Smooth muscle cell (in vitro differentiated cells): ENCODE measurements at regions not wholly inside any gene's neighbourhood (a gene's known extent, or its start where the extent isn't known, plus 50 kb on each side); places are given as distances from the start of the nearest gene placed in this dataset.

Source experiments
- DNase-seq: peaks from one replicate; lab custom pipeline; 2025; ENCODE audit not compliant: unreplicated experiment; lab: John Stamatoyannopoulos, UW
- H2AFZ ChIP-seq: fragments of 200-600 bp; sonication (generic); 2 replicates; pipeline ENCODE4 v1.6.0; 2016; ENCODE audit warnings: antibody characterized with exemption, low read depth, mild to moderate bottlenecking
- H3F3A ChIP-seq: fragments of 200-600 bp; sonication (generic); 2 replicates; pipeline ENCODE4 v1.6.0; 2017; ENCODE audit warnings: antibody characterized with exemption, low read depth
- H3K27ac ChIP-seq: fragments of 200-600 bp; sonication (generic); 2 replicates; pipeline ENCODE4 v1.5.1; 2016; ENCODE audit warnings: low read depth, mild to moderate bottlenecking
- H3K27me3 ChIP-seq: fragments of 200-600 bp; sonication (generic); 2 replicates; pipeline ENCODE4 v1.6.1; 2016; ENCODE audit warnings: low read depth, mild to moderate bottlenecking
- H3K36me3 ChIP-seq: fragments of 200-600 bp; sonication (generic); 2 replicates; pipeline ENCODE4 v1.5.1; 2016; ENCODE audit warnings: low read depth
- H3K4me1 ChIP-seq: fragments of 200-600 bp; sonication (generic); 2 replicates; pipeline ENCODE4 v1.5.1; 2016; ENCODE audit warnings: low read depth
- H3K4me2 ChIP-seq: fragments of 200-600 bp; sonication (generic); 2 replicates; pipeline ENCODE4 v1.6.0; 2016; ENCODE audit warnings: mild to moderate bottlenecking
- H3K4me3 ChIP-seq: fragments of 200-600 bp; sonication (generic); 2 replicates; pipeline ENCODE4 v1.5.1; 2016; ENCODE audit warnings: mild to moderate bottlenecking
- H3K79me2 ChIP-seq: fragments of 200-600 bp; sonication (generic); 2 replicates; pipeline ENCODE4 v1.6.0; 2016; ENCODE audit warnings: low read depth, mild to moderate bottlenecking
- H3K9ac ChIP-seq: fragments of 200-600 bp; sonication (generic); 2 replicates; pipeline ENCODE4 v1.6.0; 2016; ENCODE audit warnings: low read depth
- H3K9me3 ChIP-seq: fragments of 200-600 bp; sonication (generic); replicated peaks from 2 replicates; pipeline ENCODE4 v1.5.1; 2016; ENCODE audit warnings: low read depth
- H4K20me1 ChIP-seq: fragments of 200-600 bp; sonication (generic); 2 replicates; pipeline ENCODE4 v1.6.0; 2016; ENCODE audit warnings: low read depth
- CTCF ChIP-seq: fragments of 200-600 bp; sonication (generic); IDR thresholded peaks from 2 replicates; pipeline ENCODE4 v1.5.1; 2017; ENCODE audit warnings: borderline replicate concordance, mild to moderate bottlenecking, antibody characterized with exemption; ENCODE audit not compliant: insufficient read depth, poor library complexity, severe bottlenecking
- WGBS: methylation state at CpG from one replicate; pipeline ENCODE4 v1.1.7; 2016; ENCODE audit warnings: low lambda C conversion rate; 5-methylcytosine and 5-hydroxymethylcytosine counted together

DNA sequence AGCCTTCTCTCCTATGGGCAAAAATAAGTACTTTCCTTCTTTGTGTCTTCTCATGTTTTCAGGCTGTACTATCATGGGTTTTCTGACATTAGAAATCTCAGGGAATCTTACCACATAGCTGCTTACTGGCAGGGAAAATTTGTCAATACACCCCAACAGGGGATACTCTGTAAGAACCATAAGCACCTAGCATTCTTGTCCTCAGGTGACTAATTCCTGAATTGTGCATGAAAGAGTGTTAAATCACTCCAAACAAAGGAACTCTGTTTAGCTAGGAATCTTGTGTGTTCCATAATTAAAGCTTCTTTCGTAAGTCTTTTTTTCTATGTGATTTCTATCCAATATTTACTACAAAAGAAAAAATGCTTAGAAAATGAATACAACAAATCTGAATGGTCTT is 206.7 kb upstream of the POT1 start:
- Histone ChIP-seq H3K27me3 (no peaks in the 10 kb centered on the region), H3K4me3 (no peak overlapping the region), H3K27ac (peak overlapping the region; percentile 23), H3K9ac (no peak overlapping the region), H3K36me3 (no peaks in the 10 kb centered on the region), H3F3A (no peaks in the 10 kb centered on the region), H2AFZ (no peak overlapping the region), H3K4me2 (peak overlapping the region; percentile 17), H3K4me1 (peaks cover 8% of the 10 kb centered on the region), H3K79me2 (no peaks in the 10 kb centered on the region), H3K9me3 (no peaks in the 10 kb centered on the region), H4K20me1 (no peaks in the 10 kb centered on the region)
- 49% methylated on average over 1 of the region's 1 CpG for WGBS
- no peak for TF ChIP-seq CTCF
- no peak for DNase-seq

DNA sequence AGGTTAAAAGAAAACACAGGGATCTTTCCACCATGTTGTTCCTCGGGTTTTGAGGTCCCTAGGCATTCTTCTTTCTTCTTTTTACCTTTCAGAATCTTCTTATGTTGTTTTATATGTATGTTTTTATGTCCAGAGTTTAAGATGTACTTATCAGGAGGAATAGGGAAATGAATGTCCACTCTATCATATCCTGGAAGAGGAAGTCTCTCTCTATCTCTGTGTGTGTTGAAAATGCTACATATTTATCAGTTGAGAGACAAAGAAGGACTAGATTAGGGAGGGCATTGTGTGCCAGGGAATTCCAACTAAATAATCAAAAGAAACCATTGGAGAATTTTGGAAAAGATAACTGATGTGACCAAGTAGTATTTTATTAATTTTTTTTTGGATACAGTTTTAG is 200.5 kb upstream of the POT1 start:
- Histone ChIP-seq H3K4me3 (no peak overlapping the region), H3K36me3 (no peaks in the 10 kb centered on the region), H3K9ac (no peak overlapping the region), H4K20me1 (no peaks in the 10 kb centered on the region), H3K27me3 (no peaks in the 10 kb centered on the region), H3K9me3 (no peaks in the 10 kb centered on the region), H3K79me2 (no peaks in the 10 kb centered on the region), H3K27ac (no peak overlapping the region), H3K4me2 (no peak overlapping the region), H2AFZ (no peak overlapping the region), H3F3A (no peaks in the 10 kb centered on the region), H3K4me1 (no peaks in the 10 kb centered on the region)
- TF ChIP-seq CTCF: no peak
- DNase-seq: no peak
- 76% methylated on average over 1 of the region's 1 CpG for WGBS

DNA sequence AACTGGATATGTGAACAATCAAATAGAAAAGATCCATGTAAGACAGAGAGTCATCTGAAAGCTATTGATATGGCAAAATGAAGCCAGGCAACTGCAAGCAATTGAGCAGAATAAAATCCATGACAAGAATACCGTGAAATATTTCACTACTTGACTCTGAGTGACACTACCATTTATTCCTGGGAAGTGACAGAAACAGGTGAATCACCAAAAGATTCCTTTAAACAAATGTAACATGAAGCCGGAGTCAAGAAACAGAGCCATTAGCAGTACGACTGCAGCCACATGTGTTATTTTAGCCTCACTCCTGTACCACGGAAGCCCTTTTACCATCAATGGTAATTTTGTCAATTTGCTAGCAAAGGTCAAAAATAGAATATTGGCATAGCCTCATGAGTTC is 197.7 kb upstream of the POT1 start:
- Histone ChIP-seq H3K27me3 (no peaks in the 10 kb centered on the region), H3K36me3 (no peaks in the 10 kb centered on the region), H3K4me3 (no peak overlapping the region), H3K27ac (no peak overlapping the region), H3K4me1 (no peaks in the 10 kb centered on the region), H2AFZ (no peak overlapping the region), H3K79me2 (no peaks in the 10 kb centered on the region), H3F3A (no peaks in the 10 kb centered on the region), H3K9ac (no peak overlapping the region), H4K20me1 (no peaks in the 10 kb centered on the region), H3K4me2 (no peak overlapping the region), H3K9me3 (no peaks in the 10 kb centered on the region)
- DNase-seq: no peak
- 82% methylated on average over 4 of the region's 4 CpGs for WGBS
- TF ChIP-seq CTCF: no peak

GRCh38 chr7:125126376-125126775 is 196.8 kb upstream of the POT1 start:
- Histone ChIP-seq H3K9ac (no peak overlapping the region), H3K4me3 (no peak overlapping the region), H3K9me3 (no peaks in the 10 kb centered on the region), H3K27ac (no peak overlapping the region), H3K27me3 (no peaks in the 10 kb centered on the region), H2AFZ (no peak overlapping the region), H3K4me1 (no peaks in the 10 kb centered on the region), H3K4me2 (no peak overlapping the region), H3K79me2 (no peaks in the 10 kb centered on the region), H3F3A (no peaks in the 10 kb centered on the region), H3K36me3 (no peaks in the 10 kb centered on the region), H4K20me1 (no peaks in the 10 kb centered on the region)
- no peak for DNase-seq
- 75% methylated on average over 1 of the region's 1 CpG for WGBS
- TF ChIP-seq CTCF: no peak
